T-cell (primary cell): ENCODE measurements at regions not wholly inside any gene's neighbourhood (a gene's known extent, or its start where the extent isn't known, plus 50 kb on each side); places are given as distances from the start of the nearest gene placed in this dataset.

Source experiments
- ATAC-seq, 4 experiments: fragments of 200-7000 bp in 3 of 4; fragments of 150-1000 bp in 1 of 4; cut with Tn5 transposase; replicated peaks in 1 of 4; 1 replicate in 3 of 4; 2 replicates in 1 of 4; pipeline ENCODE4 v1.10.0; 2021; ENCODE audit warnings: moderate library complexity in 3 of 4, mild to moderate bottlenecking in 2 of 4, moderate number of reproducible peaks in 1 of 4
- CTCF ChIA-PET, 2 donors: fragments of 300-600 bp; sonication (Branson Sonifier 250); formaldehyde crosslinking; loops; one replicate each; lab custom pipeline; 2022; ENCODE audit warnings: antibody characterized with exemption in 2 of 2; lab: Charles Lee
- POLR2A ChIA-PET, 2 donors: fragments of 300-600 bp; sonication (Branson Sonifier 250); formaldehyde crosslinking; loops; one replicate each; lab custom pipeline; 2022; ENCODE audit warnings: antibody characterized with exemption in 2 of 2; lab: Charles Lee
- DNase-seq, 35 experiments: peaks; one replicate each; pipeline versions ENCODE4 v3.0.0 to v3.0.0-alpha.2; 2013 to 2023
- H3K27ac ChIP-seq: one replicate; pipeline ENCODE4 v1.5.1; 2013; ENCODE audit warnings: low read length
- H3K27me3 ChIP-seq, 2 experiments: replicated peaks in 1 of 2; 1 replicate in 1 of 2; 2 replicates in 1 of 2; pipeline versions ENCODE4 v1.6.1 to v1.7.0; 2013; ENCODE audit warnings: low read length in 1 of 2, mixed read lengths in 1 of 2; ENCODE audit not compliant: control insufficient read depth in 2 of 2, insufficient read depth in 2 of 2; ENCODE audit errors: extremely low read depth in 1 of 2
- H3K36me3 ChIP-seq, 2 donors: 1 replicate in 1 of 2; 2 replicates in 1 of 2; pipeline versions ENCODE4 v1.6.1 to v1.7.0; 2013; ENCODE audit warnings: low read length in 1 of 2; ENCODE audit not compliant: control insufficient read depth in 2 of 2, insufficient read depth in 1 of 2; ENCODE audit errors: extremely low read depth in 1 of 2
- H3K4me1 ChIP-seq, 2 experiments: 1 replicate in 1 of 2; 2 replicates in 1 of 2; pipeline versions ENCODE4 v1.6.1 to v1.7.0; 2013; ENCODE audit warnings: low read length in 2 of 2, mixed read lengths in 1 of 2; ENCODE audit not compliant: insufficient read depth in 2 of 2, control insufficient read depth in 1 of 2; ENCODE audit errors: extremely low read depth in 1 of 2
- H3K4me3 ChIP-seq, 2 donors: 1 replicate in 1 of 2; 2 replicates in 1 of 2; pipeline versions ENCODE4 v1.5.1 to v1.7.0; 2013; ENCODE audit warnings: mild to moderate bottlenecking in 2 of 2, low read length in 1 of 2, moderate library complexity in 1 of 2; ENCODE audit not compliant: control insufficient read depth in 1 of 2; ENCODE audit errors: extremely low read depth in 1 of 2
- H3K9me3 ChIP-seq: 2 replicates; pipeline ENCODE4 v1.7.0; 2013
- H3K27ac Mint-ChIP-seq, 2 donors: one replicate each; pipeline ENCODE4 v1.8.0; 2020 to 2021; ENCODE audit warnings: mild to moderate bottlenecking in 2 of 2, mixed read lengths in 2 of 2
- H3K27me3 Mint-ChIP-seq, 2 donors: one replicate each; pipeline ENCODE4 v1.8.0; 2021 to 2022; ENCODE audit warnings: mixed read lengths in 2 of 2
- H3K36me3 Mint-ChIP-seq: one replicate; pipeline ENCODE4 v1.8.0; 2021; ENCODE audit warnings: mixed read lengths
- H3K4me1 Mint-ChIP-seq, 3 donors: one replicate each; pipeline ENCODE4 v1.8.0; 2020 to 2022; ENCODE audit warnings: mixed read lengths in 3 of 3, mild to moderate bottlenecking in 1 of 3
- H3K4me3 Mint-ChIP-seq, 3 donors: one replicate each; pipeline ENCODE4 v1.8.0; 2020 to 2022; ENCODE audit warnings: mild to moderate bottlenecking in 3 of 3, mixed read lengths in 3 of 3, moderate library complexity in 3 of 3
- H3K9me3 Mint-ChIP-seq, 3 donors: one replicate each; pipeline ENCODE4 v1.8.0; 2020 to 2022; ENCODE audit warnings: mixed read lengths in 3 of 3
- WGBS: methylation state at CpG from one replicate; pipeline ENCODE4 v1.1.5; 2013; ENCODE audit warnings: missing lambda C conversion rate; ENCODE audit not compliant: insufficient coverage; 5-methylcytosine and 5-hydroxymethylcytosine counted together

DNA sequence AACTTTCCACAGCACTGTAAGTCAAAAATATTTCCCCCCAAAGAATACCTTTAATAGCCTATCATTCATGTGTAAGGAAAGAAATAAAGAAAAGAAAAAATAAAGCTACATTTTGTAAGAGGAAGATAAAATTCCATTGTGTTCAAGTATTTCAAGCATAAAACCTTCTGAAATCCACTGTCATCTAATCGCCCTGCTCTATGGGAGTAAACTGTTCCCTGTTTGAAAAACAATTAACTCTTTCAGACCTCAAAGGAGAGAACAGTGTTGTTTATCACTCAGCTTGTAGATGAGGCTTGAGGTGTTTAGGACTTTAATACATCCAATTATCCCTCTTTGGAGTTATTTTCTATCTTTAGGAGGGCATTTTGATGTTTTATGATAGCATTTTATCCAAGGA, 112.2 kb upstream of the REG3G start:
- H3K36me3 ChIP-seq = no peaks in the 10 kb centered on the region
- ATAC-seq (no peak), DNase-seq (no peak)
- Mint-ChIP-seq H3K27me3 (no peaks in the 10 kb centered on the region), H3K4me1 (no peaks in the 10 kb centered on the region), H3K9me3 (peaks cover 20 to 24% (median 21%) of the 10 kb centered on the region in 3 donors), H3K4me3 (no peak overlapping the region), H3K27ac (no peak overlapping the region), H3K36me3 (no peaks in the 10 kb centered on the region)
- ChIA-PET POLR2A (no interaction called here), CTCF (no interaction called here)
- WGBS = no CpG with 5 or more reads among the region's 1 CpG
- no peak overlapping the region for H3K4me3 ChIP-seq
- no peak overlapping the region for H3K27ac ChIP-seq
- no peaks in the 10 kb centered on the region for H3K27me3 ChIP-seq
- H3K4me1 ChIP-seq = no peaks in the 10 kb centered on the region
- H3K9me3 ChIP-seq = no peaks in the 10 kb centered on the region

DNA sequence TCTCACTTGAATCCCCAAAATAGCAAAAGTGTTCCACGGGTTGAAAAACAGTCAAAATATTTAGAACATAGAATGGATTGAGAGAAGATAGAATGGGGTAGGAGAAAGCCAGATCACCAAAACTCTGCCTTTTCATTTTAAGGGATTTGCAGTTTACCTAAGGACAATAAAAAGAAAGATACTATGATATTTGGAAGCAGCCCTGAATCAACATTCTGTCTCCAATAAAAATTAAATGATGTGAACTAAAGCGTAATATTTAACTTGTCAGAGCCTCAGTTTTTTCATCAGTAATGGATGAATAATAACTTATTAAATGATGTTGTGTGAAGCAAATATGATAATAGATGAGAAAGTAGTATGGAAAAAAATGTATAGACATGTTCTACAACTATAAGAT, 100.2 kb upstream of the REG3G start:
- no peaks in the 10 kb centered on the region for H3K36me3 ChIP-seq
- Mint-ChIP-seq H3K4me1 (no peaks in the 10 kb centered on the region), H3K9me3 (peaks cover 6 to 21% (median 13%) of the 10 kb centered on the region in 3 donors), H3K27me3 (no peaks in the 10 kb centered on the region), H3K36me3 (no peaks in the 10 kb centered on the region), H3K27ac (no peak overlapping the region), H3K4me3 (no peak overlapping the region)
- ChIA-PET POLR2A (no interaction called here), CTCF (no interaction called here)
- no peaks in the 10 kb centered on the region for H3K4me1 ChIP-seq
- no peak overlapping the region for H3K27ac ChIP-seq
- no CpG with 5 or more reads among the region's 2 CpGs for WGBS
- ATAC-seq (no peak), DNase-seq (no peak)
- no peak overlapping the region for H3K4me3 ChIP-seq
- no peaks in the 10 kb centered on the region for H3K9me3 ChIP-seq
- H3K27me3 ChIP-seq = no peaks in the 10 kb centered on the region

DNA sequence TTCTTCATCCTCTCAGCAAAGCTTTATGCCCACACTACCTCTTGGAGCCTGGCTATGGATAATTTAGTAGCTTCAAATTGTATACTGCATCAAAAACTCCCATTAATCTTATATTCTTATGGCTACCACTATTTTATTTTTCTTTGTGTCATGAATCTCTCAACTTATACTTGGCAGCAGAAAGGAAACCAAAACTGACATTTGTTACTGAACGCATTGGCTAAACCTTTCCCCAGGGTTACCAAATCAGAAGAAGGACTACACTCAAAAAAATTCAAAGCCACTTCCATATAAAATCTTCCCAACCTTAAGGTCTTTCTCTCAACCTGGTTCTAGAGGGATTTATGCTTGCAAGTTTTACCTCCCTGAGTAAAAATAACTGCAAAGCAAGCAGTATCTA, 97.0 kb upstream of the REG3G start:
- no peaks in the 10 kb centered on the region for H3K27me3 ChIP-seq
- Mint-ChIP-seq H3K27me3 (no peaks in the 10 kb centered on the region), H3K27ac (no peak overlapping the region), H3K36me3 (no peaks in the 10 kb centered on the region), H3K4me3 (no peak overlapping the region), H3K9me3 (peaks cover 14 to 17% (median 16%) of the 10 kb centered on the region in 3 donors), H3K4me1 (no peaks in the 10 kb centered on the region)
- ChIA-PET POLR2A (no interaction called here), CTCF (no interaction called here)
- no peaks in the 10 kb centered on the region for H3K9me3 ChIP-seq
- no peak overlapping the region for H3K27ac ChIP-seq
- no peaks in the 10 kb centered on the region for H3K4me1 ChIP-seq
- WGBS = 0% methylated on average over 1 of the region's 1 CpG
- H3K36me3 ChIP-seq = no peaks in the 10 kb centered on the region
- ATAC-seq (no peak), DNase-seq (no peak)
- no peak overlapping the region for H3K4me3 ChIP-seq

DNA sequence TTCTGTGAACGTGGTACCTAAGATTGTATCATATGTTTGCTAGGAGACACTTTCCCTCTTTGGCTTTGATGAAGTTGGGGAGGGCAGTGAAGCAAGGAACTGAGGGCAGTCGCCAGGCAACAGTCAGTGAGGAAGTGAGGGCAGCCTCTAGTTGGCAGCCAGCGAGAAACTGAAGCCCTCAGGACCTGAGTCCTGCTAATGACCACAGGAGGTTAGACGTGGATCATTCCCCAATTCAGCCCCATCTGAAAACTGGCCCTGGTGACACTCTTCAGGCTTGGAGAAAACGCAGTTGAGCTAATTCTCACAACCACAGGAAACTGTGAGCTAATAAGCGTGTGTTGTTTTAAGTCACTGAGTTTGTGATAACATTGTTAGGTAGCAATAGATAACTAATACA, 84.5 kb upstream of the REG3G start:
- 69% methylated on average over 2 of the region's 6 CpGs for WGBS
- no peaks in the 10 kb centered on the region for H3K9me3 ChIP-seq
- H3K27ac ChIP-seq = no peak overlapping the region
- H3K27me3 ChIP-seq = no peaks in the 10 kb centered on the region
- no peak overlapping the region for H3K4me3 ChIP-seq
- Mint-ChIP-seq H3K9me3 (peaks cover 8 to 13% (median 9%) of the 10 kb centered on the region in 3 donors), H3K4me1 (no peaks in the 10 kb centered on the region), H3K27me3 (no peaks in the 10 kb centered on the region), H3K36me3 (no peaks in the 10 kb centered on the region), H3K4me3 (no peak overlapping the region), H3K27ac (no peak overlapping the region)
- H3K4me1 ChIP-seq = no peaks in the 10 kb centered on the region
- no peak for ATAC-seq
- DNase-seq = no peak
- CTCF ChIA-PET = interaction anchor here in 1 of 2 donors (0.6 kb wide), 1 partner anchor 854 kb away, joined by 3 read pairs; no protein-coding TSS in a partner anchor
- no peaks in the 10 kb centered on the region for H3K36me3 ChIP-seq
- POLR2A ChIA-PET = interaction anchor here in 1 of 2 donors (0.7 kb wide), 1 partner anchor 1769 kb away, joined by 5 read pairs; no protein-coding TSS in a partner anchor

DNA sequence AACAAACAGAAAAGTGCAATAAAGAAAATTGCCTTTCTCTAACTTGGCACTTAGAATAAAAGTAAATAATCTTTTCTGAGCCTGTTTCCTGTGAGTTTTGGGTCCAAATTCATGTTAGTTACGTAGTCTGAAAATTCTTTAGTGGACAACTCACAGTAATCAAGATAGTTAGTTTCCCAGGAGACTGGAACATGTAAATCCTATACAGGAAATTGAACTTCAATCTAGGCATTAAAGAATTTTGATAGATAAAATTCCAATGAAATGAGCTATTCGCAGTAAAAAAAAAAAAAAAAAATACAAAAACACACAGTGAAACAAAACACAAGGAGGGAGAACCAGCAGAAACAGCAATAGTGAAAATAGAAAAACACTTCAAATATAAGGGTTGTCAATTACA, 83.8 kb upstream of the REG3G start:
- CTCF ChIA-PET = interaction anchor here in 1 of 2 donors (0.6 kb wide), 1 partner anchor 13 kb away, joined by 3 read pairs; no protein-coding TSS in a partner anchor
- no CpG with 5 or more reads among the region's 2 CpGs for WGBS

GRCh38 chr2:78963881-78964280, 61.6 kb upstream of the REG3G start:
- H3K27me3 Mint-ChIP-seq = no peaks in the 10 kb centered on the region

More for the DNA sequence above, 83.8 kb upstream of the REG3G start:
- H3K4me1 Mint-ChIP-seq = no peaks in the 10 kb centered on the region
- POLR2A ChIA-PET = no interaction called here
- no peaks in the 10 kb centered on the region for H3K9me3 ChIP-seq
- H3K4me3 Mint-ChIP-seq = no peak overlapping the region
- H3K4me3 ChIP-seq = no peak overlapping the region
- H3K36me3 Mint-ChIP-seq = no peaks in the 10 kb centered on the region
- no peaks in the 10 kb centered on the region for H3K27me3 ChIP-seq
- ATAC-seq (no peak), DNase-seq (no peak)
- H3K4me1 ChIP-seq = no peaks in the 10 kb centered on the region
- H3K36me3 ChIP-seq = no peaks in the 10 kb centered on the region
- peaks cover 3 to 8% (median 4%) of the 10 kb centered on the region in 3 donors for H3K9me3 Mint-ChIP-seq
- H3K27ac Mint-ChIP-seq = no peak overlapping the region
- no peaks in the 10 kb centered on the region for H3K27me3 Mint-ChIP-seq
- H3K27ac ChIP-seq = no peak overlapping the region

More at GRCh38 chr2:78963881-78964280, 61.6 kb upstream of the REG3G start:
- no peaks in the 10 kb centered on the region for H3K4me1 ChIP-seq
- Mint-ChIP-seq H3K9me3 (peaks cover 8 to 11% (median 9%) of the 10 kb centered on the region in 3 donors), H3K36me3 (no peaks in the 10 kb centered on the region), H3K27ac (no peak overlapping the region), H3K4me1 (no peaks in the 10 kb centered on the region), H3K4me3 (no peak overlapping the region)
- no peak overlapping the region for H3K4me3 ChIP-seq
- no peak overlapping the region for H3K27ac ChIP-seq
- DNase-seq (no peak), ATAC-seq (no peak)
- WGBS = 100% methylated on average over 1 of the region's 2 CpGs
- no peaks in the 10 kb centered on the region for H3K36me3 ChIP-seq
- no peaks in the 10 kb centered on the region for H3K27me3 ChIP-seq
- H3K9me3 ChIP-seq = no peaks in the 10 kb centered on the region
- ChIA-PET POLR2A (interaction anchor here in 1 of 2 donors (0.6 kb wide), 1 partner anchor 786 kb away, joined by 4 read pairs; no protein-coding TSS in a partner anchor), CTCF (no interaction called here)
